ENCODE measurements at regions not wholly inside any gene's neighbourhood (a gene's known extent, or its start where the extent isn't known, plus 50 kb on each side); places are given as distances from the start of the nearest gene placed in this dataset.

DNA sequence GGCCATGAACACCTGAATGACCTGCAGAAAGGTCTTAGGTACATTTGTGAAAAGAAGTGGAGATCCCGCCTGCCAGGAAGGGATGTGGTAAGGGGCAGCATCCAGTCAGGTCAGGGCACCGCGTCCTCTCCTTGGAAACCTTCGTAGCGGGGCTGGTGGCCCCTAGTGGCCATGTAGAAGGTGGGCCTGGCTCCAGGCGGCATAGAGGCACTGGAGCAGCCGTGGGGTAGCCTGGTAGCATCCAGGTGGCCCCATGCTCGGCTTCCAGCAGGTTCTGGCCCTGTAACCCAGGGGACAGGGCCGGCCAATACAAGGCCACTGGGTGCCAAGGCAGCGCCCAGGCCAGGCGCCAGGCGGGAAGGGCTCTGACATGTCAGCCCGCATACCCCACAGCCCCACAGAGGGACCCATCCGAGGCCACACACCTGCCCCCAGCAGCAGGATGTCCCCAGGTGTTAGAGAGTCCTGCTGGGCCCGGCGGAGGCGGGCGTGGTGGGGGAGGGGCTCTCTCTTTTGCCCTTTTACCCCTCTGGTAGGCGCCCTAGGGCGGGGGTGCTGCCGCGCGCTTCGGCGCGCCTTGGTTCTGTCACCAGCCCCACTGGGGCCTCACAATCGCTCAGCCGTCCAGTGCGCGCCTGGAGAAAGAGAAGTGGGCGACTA is 58.3 kb upstream of the SPATA31E1 start:
- no peak for DNase-seq (ENCODE audit: low spot score)

GRCh38 chr9:87824886-87825285 is 57.8 kb upstream of the SPATA31E1 start:
- DNase-seq (ENCODE audit: low spot score): no peak

- DNase-seq (ENCODE audit: low spot score): no peak
These were observed 56.3 kb upstream of the SPATA31E1 start for GRCh38 chr9:87826331-87826730.

- DNase-seq (ENCODE audit: low spot score): peak; percentile 43
These were observed 55.3 kb upstream of the SPATA31E1 start for GRCh38 chr9:87827341-87827740.

- DNase-seq (ENCODE audit: low spot score): no peak
These were observed 52.9 kb upstream of the SPATA31E1 start for GRCh38 chr9:87829756-87830155.

DNA sequence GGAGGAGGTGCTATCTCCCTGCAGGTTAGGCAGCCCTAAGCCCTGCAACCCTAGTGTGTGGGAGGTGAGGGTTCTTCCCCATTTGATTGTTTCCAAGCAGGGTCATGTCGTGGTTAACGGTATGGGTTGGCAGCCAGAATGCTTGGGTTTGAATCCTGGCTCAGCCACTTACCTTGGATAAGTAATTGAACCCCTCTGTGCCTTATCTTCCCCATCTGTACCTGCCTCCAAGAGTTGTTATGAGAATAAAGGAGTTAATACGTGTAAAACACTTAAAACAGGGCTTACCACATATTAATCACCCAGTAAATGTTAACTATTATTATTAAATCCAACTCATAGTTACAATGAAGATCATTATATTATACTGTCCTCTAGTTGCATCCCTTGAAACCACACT is 52.2 kb upstream of the SPATA31E1 start:
- DNase-seq (ENCODE audit: low spot score): no peak

GRCh38 chr9:87831159-87831558 is 51.5 kb upstream of the SPATA31E1 start:
- no peak for DNase-seq (ENCODE audit: low spot score)

Measured in AG08396 (cell line).